ENCODE measurements at regions not wholly inside any gene's neighbourhood (a gene's known extent, or its start where the extent isn't known, plus 50 kb on each side); places are given as distances from the start of the nearest gene placed in this dataset.

- TF ChIP-seq POLR2A (IDR thresholded peaks at IDR 0.05): no peak
- TF ChIP-seq CTCF (IDR thresholded peaks at IDR 0.05): no peak
Measured at GRCh38 chr2:196533772-196534397, 105.6 kb upstream of the CCDC150 start.
